GM21619 (cell line): ENCODE measurements at regions not wholly inside any gene's neighbourhood (a gene's known extent, or its start where the extent isn't known, plus 50 kb on each side); places are given as distances from the start of the nearest gene placed in this dataset.
A peak's percentile ranks its signal among the peaks of the same experiment; 100 is the strongest.

Experiments used
- ATAC-seq: cut with Tn5 transposase; IDR thresholded peaks from one replicate; pipeline ENCODE4 v1.9.1; 2021; ENCODE audit not compliant: unreplicated experiment

DNA sequence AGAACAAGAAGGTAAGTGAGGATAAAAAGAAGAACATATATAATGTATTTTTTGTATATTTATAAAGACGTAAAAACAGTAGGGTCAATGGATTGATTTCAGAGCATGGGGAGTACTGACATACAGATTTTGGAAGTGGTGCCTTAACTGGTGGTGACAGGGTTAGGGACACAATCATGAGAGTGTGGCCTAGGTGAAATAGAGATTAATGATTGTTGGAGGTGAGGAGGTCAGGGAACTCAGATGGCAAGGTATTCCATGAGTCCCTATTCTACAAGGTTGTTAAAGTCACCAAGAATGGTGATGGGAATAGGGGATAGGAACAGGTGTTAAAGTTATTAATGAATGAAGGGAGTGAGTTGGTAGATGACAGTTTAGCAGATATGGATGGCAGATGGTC, 210.8 kb downstream of the SEMA6A start:
- no peak for ATAC-seq

- no peak for ATAC-seq
Measured at GRCh38 chr5:116361979-116362577, 212.5 kb downstream of the SEMA6A start.

DNA sequence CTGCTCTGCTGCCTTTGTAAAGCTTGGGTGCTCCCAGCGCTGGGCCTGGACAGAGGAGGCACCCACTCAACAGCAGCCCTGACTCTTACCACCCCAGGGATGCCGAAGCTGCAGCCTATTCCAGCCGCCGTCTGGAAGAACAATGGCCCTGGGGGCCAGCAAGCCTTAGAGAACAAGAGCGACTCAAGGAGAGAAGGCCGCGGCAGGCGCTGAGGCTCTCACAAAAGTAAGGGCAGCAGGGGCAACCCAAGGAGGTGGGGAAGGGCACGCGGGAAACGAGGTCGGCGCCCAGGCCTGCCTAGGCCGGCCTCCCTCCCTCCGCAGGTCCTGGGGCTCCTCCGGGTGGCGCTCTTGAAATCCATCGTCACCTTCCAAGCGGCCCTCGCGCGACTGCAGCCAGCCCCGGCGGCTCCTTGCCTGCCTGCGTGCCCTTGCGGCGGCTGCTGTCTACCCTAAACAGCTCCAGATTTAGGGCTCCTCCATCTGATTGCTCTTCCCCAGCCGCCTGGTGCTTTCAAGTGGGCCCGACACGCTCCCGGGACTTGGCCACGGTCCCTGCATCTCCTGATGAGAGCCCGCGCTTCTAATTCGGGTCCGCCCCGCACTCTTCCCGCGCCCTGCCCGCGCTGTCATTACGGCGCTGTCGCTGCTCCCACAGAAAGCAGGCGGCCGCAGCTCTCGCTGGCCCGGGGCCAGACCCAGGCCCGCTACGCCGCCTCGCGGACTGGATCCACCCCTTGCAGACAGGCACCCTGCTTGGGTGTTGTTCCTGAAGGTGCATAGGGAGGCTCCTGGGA, 213.3 kb downstream of the SEMA6A start:
- ATAC-seq, result no peak

DNA sequence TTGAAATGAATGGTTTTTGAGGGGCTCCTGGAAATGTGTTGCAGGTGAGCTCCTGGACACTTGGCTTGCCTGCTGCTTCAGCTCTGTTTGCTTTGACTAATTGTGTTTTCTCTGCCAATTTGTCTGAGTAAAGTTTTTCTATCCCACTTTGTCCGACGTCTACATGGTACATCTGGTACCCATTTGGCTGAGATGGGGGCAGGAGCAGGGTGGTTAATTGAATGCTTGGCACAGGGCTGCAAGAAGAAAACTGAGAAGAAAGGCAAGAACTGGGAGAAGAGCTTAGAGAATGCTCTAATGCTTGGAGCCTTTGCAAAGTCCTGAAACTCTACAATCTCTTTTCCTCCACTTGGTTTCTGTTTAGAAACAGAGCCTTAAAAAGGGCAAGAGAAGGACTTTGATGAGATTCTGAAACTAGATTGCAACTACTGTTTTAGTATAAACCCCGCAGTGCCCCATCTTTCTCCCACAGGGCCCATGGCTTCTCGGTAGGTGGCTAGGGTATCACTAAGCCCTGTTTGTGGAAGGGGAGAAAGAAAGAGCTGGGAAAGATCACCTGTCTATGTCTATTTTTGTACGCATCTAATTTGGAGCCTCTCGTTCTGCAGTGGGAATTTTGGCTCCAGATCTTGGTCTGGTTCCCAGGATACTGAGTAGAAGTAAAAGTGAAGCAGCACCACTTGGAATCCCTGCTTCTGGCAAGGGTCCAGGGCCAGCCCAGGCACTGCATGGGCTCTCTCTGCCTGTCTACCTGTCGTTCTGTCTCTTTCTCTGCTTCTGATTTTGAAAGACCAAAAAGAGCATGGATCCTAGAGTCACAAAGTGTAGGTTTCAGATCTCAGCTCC, 214.4 kb downstream of the SEMA6A start:
- no peak for ATAC-seq

GRCh38 chr5:116359592-116359991, 215.0 kb downstream of the SEMA6A start:
- no peak for ATAC-seq

- peak; percentile 99 for ATAC-seq
Measured at GRCh38 chr5:116358911-116359418, 215.7 kb downstream of the SEMA6A start.

DNA sequence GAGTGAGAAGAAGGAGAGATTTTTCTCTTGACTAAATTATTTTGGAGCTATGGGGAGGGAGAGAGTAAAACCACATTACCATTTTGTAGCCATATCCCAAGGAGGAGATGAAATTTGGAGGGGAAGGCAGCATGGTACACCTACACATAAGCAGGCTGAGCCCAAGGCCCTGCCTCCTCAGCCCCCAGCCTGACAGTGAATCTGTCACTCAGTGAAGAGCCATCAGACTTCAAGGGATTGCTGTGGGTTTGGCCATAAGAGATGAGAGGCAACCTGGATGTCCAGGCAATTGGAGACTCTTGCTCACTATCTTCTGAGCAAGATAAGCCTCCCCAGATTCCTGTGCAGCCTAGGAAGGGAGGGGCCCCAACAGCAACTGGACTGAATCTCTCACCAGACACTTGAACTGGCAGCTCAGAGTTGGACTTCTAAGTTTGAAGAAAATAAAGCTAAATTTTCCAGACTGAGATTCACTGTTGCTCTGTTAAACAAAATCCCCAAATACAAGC, 216.6 kb downstream of the SEMA6A start:
- ATAC-seq, result no peak

- no peak for ATAC-seq
Measured at GRCh38 chr5:116355819-116356601, 218.6 kb downstream of the SEMA6A start.

DNA sequence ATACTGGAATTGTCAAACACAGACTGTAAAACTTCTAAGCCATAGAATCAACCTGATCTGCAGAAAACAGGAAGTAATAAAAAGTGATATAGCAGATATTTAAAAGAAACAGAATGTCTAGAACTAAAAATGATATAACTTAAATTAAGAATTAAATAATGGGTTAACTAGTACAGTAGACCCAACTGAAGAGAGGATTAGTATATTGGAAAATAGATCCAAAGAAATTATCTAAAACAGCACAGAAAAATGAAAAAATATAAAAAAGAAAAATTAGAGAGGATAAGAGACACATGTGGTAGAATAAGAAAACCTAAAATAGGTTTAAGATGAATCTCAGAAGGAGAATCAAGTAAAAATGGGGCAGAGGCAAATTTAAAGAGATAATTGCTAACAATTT, 219.9 kb downstream of the SEMA6A start:
- ATAC-seq, result no peak

- no peak for ATAC-seq
Measured at GRCh38 chr5:116347657-116348056, 227.0 kb downstream of the SEMA6A start.

GRCh38 chr5:116343961-116344360, 230.7 kb downstream of the SEMA6A start:
- no peak for ATAC-seq
